Stimulated activated CD8-positive, alpha-beta memory T cell treated with anti-CD3 and anti-CD28 coated beads, Interleukin-12 subunit alpha, Interleukin-12 subunit beta, amount 100 ng/mL, for 1 hour (primary cell): ENCODE measurements at regions not wholly inside any gene's neighbourhood (a gene's known extent, or its start where the extent isn't known, plus 50 kb on each side); places are given as distances from the start of the nearest gene placed in this dataset.

ENCODE experiments used
- DNase-seq: peaks from one replicate; pipeline ENCODE4 v3.0.0-alpha.2; 2020; ENCODE audit warnings: low read depth

- no peak for DNase-seq
Measured at GRCh38 chr12:107891967-107892366, 117.5 kb downstream of the ASCL4 start.

GRCh38 chr12:107894589-107894988 lies 120.1 kb downstream of the ASCL4 start:
- no peak for DNase-seq

GRCh38 chr12:107895966-107896365 lies 121.5 kb downstream of the ASCL4 start:
- DNase-seq, result no peak

- no peak for DNase-seq
Measured at GRCh38 chr12:107900588-107900987, 126.1 kb downstream of the ASCL4 start.

- DNase-seq, result no peak
Measured at GRCh38 chr12:107903341-107904061, 129.0 kb downstream of the ASCL4 start.

- DNase-seq, result no peak
Measured at GRCh38 chr12:107906707-107907106, 132.2 kb downstream of the ASCL4 start.

GRCh38 chr12:107912421-107913004 lies 138.0 kb downstream of the ASCL4 start:
- peak; percentile 20 for DNase-seq

GRCh38 chr12:107914460-107914977 lies 140.0 kb downstream of the ASCL4 start:
- no peak for DNase-seq

GRCh38 chr12:107917912-107918800 lies 143.7 kb downstream of the ASCL4 start:
- no peak for DNase-seq

GRCh38 chr12:107921062-107921461 lies 146.6 kb downstream of the ASCL4 start:
- no peak for DNase-seq

- no peak for DNase-seq
Measured at GRCh38 chr12:107925125-107925524, 150.6 kb downstream of the ASCL4 start.

- DNase-seq, result no peak
Measured at GRCh38 chr12:107929436-107929835, 154.9 kb downstream of the ASCL4 start.

GRCh38 chr12:107931761-107932160 lies 157.3 kb downstream of the ASCL4 start:
- no peak for DNase-seq

- DNase-seq, result no peak
Measured at GRCh38 chr12:107938446-107938845, 163.9 kb downstream of the ASCL4 start.

- no peak for DNase-seq
Measured at GRCh38 chr12:107948391-107948945, 174.0 kb downstream of the ASCL4 start.

- no peak for DNase-seq
Measured at GRCh38 chr12:107951024-107951423, 176.5 kb downstream of the ASCL4 start.

GRCh38 chr12:107955966-107956643 lies 173.0 kb upstream of the WSCD2 start:
- DNase-seq, result no peak

- DNase-seq, result no peak
Measured at GRCh38 chr12:107957459-107957858, 171.6 kb upstream of the WSCD2 start.

GRCh38 chr12:107963635-107964034 lies 165.5 kb upstream of the WSCD2 start:
- DNase-seq, result no peak

- DNase-seq, result no peak
Measured at GRCh38 chr12:107967170-107967569, 161.9 kb upstream of the WSCD2 start.

GRCh38 chr12:107973950-107974349 lies 155.1 kb upstream of the WSCD2 start:
- DNase-seq, result no peak

GRCh38 chr12:107976331-107976730 lies 152.8 kb upstream of the WSCD2 start:
- DNase-seq, result no peak
